Vagina (tissue), 2 donors: ENCODE measurements at regions not wholly inside any gene's neighbourhood (a gene's known extent, or its start where the extent isn't known, plus 50 kb on each side); places are given as distances from the start of the nearest gene placed in this dataset.

Source experiments
- DNase-seq, 2 donors: peaks; one replicate each; pipeline ENCODE4 v3.0.0-alpha.2; 2017; ENCODE audit errors: extremely low spot score in 2 of 2
- H3K27ac ChIP-seq: fragments of 200-600 bp; sonication (generic); one replicate; pipeline ENCODE4 v1.5.1; 2019
- H3K27me3 ChIP-seq: fragments of 200-600 bp; sonication (generic); one replicate; pipeline ENCODE4 v1.5.1; 2019
- H3K36me3 ChIP-seq, 2 donors: fragments of 200-600 bp; sonication (generic); one replicate each; pipeline ENCODE4 v1.5.1; 2017 to 2019
- H3K4me1 ChIP-seq: fragments of 200-600 bp; sonication (generic); one replicate; pipeline ENCODE4 v1.5.1; 2019
- H3K4me3 ChIP-seq, 2 donors: fragments of 200-600 bp; sonication (generic); 1 replicate in 1 of 2; 2 replicates in 1 of 2; pipeline ENCODE4 v1.5.1; 2016 to 2019
- H3K9me3 ChIP-seq: fragments of 200-600 bp; sonication (generic); one replicate; pipeline ENCODE4 v1.5.1; 2019
- CTCF ChIP-seq, 3 experiments: fragments of 450-650 bp in 2 of 3; fragments of 200-600 bp in 1 of 3; sonication (generic) in 1 of 3; IDR thresholded peaks; one replicate each; pipeline ENCODE4 v1.5.1; 2017 to 2019; ENCODE audit warnings: antibody characterized with exemption in 3 of 3, mild to moderate bottlenecking in 2 of 3, moderate library complexity in 2 of 3
- POLR2A ChIP-seq, 2 donors: fragments of 450-650 bp; IDR thresholded peaks; one replicate each; pipeline ENCODE4 v1.6.1; 2017; ENCODE audit warnings: antibody characterized with exemption in 2 of 2, mild to moderate bottlenecking in 2 of 2, moderate library complexity in 2 of 2
- POLR2AphosphoS5 ChIP-seq, 2 donors: sonication (generic); formaldehyde crosslinking; IDR thresholded peaks; one replicate each; pipeline ENCODE4 v1.9.0; 2017; ENCODE audit warnings: antibody characterized with exemption in 2 of 2, mild to moderate bottlenecking in 2 of 2, low read depth in 1 of 2; ENCODE audit not compliant: insufficient read depth in 1 of 2
- intact Hi-C: fragments of 100-400 bp; cut with DNase I; formaldehyde crosslinking; loops from one replicate; pipeline ENCODE4 v1.15.1; 2023

GRCh38 chr1:54459726-54460191 is 53.6 kb upstream of the SSBP3 start:
- intact Hi-C loops = no loop called here
- H3K36me3 ChIP-seq = no peaks in the 10 kb centered on the region
- DNase-seq = no peak
- no peaks in the 10 kb centered on the region for H3K27me3 ChIP-seq
- no peak for TF ChIP-seq CTCF (IDR thresholded peaks at IDR 0.05)
- no peak for TF ChIP-seq POLR2A (IDR thresholded peaks at IDR 0.05)
- no peak for TF ChIP-seq POLR2AphosphoS5 (IDR thresholded peaks at IDR 0.05; ENCODE audit: insufficient read depth in 1 of 2, low read depth in 1 of 2)
- H3K27ac ChIP-seq = no peak overlapping the region
- no peak overlapping the region for H3K4me3 ChIP-seq
- no peaks in the 10 kb centered on the region for H3K9me3 ChIP-seq
- H3K4me1 ChIP-seq = peaks cover 17% of the 10 kb centered on the region

GRCh38 chr1:54459140-54459539 is 52.9 kb upstream of the SSBP3 start:
- no peaks in the 10 kb centered on the region for H3K27me3 ChIP-seq
- no peaks in the 10 kb centered on the region for H3K36me3 ChIP-seq
- H3K4me1 ChIP-seq = peaks cover 11% of the 10 kb centered on the region
- no peak for TF ChIP-seq CTCF (IDR thresholded peaks at IDR 0.05)
- H3K9me3 ChIP-seq = no peaks in the 10 kb centered on the region
- intact Hi-C loops = no loop called here
- H3K27ac ChIP-seq = no peak overlapping the region
- no peak for DNase-seq
- H3K4me3 ChIP-seq = no peak overlapping the region

GRCh38 chr1:54456921-54457529 is 50.8 kb upstream of the SSBP3 start:
- no peaks in the 10 kb centered on the region for H3K36me3 ChIP-seq
- TF ChIP-seq CTCF (IDR thresholded peaks at IDR 0.05) = no peak
- H3K4me3 ChIP-seq = no peak overlapping the region
- intact Hi-C loops = no loop called here
- DNase-seq = no peak
- H3K27ac ChIP-seq = no peak overlapping the region
- no peaks in the 10 kb centered on the region for H3K4me1 ChIP-seq
- H3K27me3 ChIP-seq = no peaks in the 10 kb centered on the region
- no peaks in the 10 kb centered on the region for H3K9me3 ChIP-seq

- Histone ChIP-seq H3K27ac (no peak overlapping the region), H3K36me3 (no peaks in the 10 kb centered on the region), H3K9me3 (no peaks in the 10 kb centered on the region), H3K27me3 (no peaks in the 10 kb centered on the region), H3K4me3 (no peak overlapping the region), H3K4me1 (no peaks in the 10 kb centered on the region)
- DNase-seq = no peak
- TF ChIP-seq POLR2A (IDR thresholded peaks at IDR 0.05) (no peak), POLR2AphosphoS5 (IDR thresholded peaks at IDR 0.05; ENCODE audit: insufficient read depth in 1 of 2, low read depth in 1 of 2) (no peak), CTCF (IDR thresholded peaks at IDR 0.05) (no peak)
- intact Hi-C loops = no loop called here
Observed at GRCh38 chr1:54456361-54456760, 50.2 kb upstream of the SSBP3 start.
